Body of pancreas (tissue), 4 donors: ENCODE measurements at regions not wholly inside any gene's neighbourhood (a gene's known extent, or its start where the extent isn't known, plus 50 kb on each side); places are given as distances from the start of the nearest gene placed in this dataset.

Experiments used
- CTCF ChIP-seq, 7 experiments: fragments of 450-650 bp in 4 of 7; fragments of 200-600 bp in 3 of 7; sonication (generic) in 3 of 7; IDR thresholded peaks; one replicate each; pipeline ENCODE4 v1.5.1; 2016 to 2019; ENCODE audit warnings: antibody characterized with exemption in 7 of 7
- POLR2A ChIP-seq, 3 donors: fragments of 450-650 bp; IDR thresholded peaks; one replicate each; pipeline ENCODE4 v1.6.1; 2016; ENCODE audit warnings: antibody characterized with exemption in 3 of 3, mild to moderate bottlenecking in 2 of 3

- TF ChIP-seq CTCF (IDR thresholded peaks at IDR 0.05) = no peak
- TF ChIP-seq POLR2A (IDR thresholded peaks at IDR 0.05) = no peak
Measured at GRCh38 chr4:14151101-14151500, 523.6 kb upstream of the BOD1L1 start.
